ENCODE measurements at regions not wholly inside any gene's neighbourhood (a gene's known extent, or its start where the extent isn't known, plus 50 kb on each side); places are given as distances from the start of the nearest gene placed in this dataset.

GRCh38 chr5:98581112-98581997 lies 192.1 kb upstream of the RGMB start:
- WGBS: 86% methylated on average over 1 of the region's 1 CpG
- DNase-seq (ENCODE audit: extremely low spot score): no peak
- intact Hi-C loops (cut with DNase I): no loop called here
- no peaks in the 10 kb centered on the region for H3K27me3 ChIP-seq
- peaks cover 0 to 11% (median 10%) of the 10 kb centered on the region in 4 donors for H3K4me1 ChIP-seq
- no peak overlapping the region for H3K4me3 ChIP-seq
- no peaks in the 10 kb centered on the region for H3K36me3 ChIP-seq
- no peaks in the 10 kb centered on the region for H3K9me3 ChIP-seq
- H3K27ac ChIP-seq (replicated peaks in 1 of 4): no peak overlapping the region
- TF ChIP-seq EP300 (IDR thresholded peaks at IDR 0.05): no peak
- TF ChIP-seq POLR2A (IDR thresholded peaks at IDR 0.05; ENCODE audit: low read depth): no peak
- TF ChIP-seq POLR2AphosphoS5 (IDR thresholded peaks at IDR 0.05): no peak
- TF ChIP-seq CTCF (IDR thresholded peaks at IDR 0.05): no peak

GRCh38 chr5:98583586-98583985 lies 189.9 kb upstream of the RGMB start:
- Histone ChIP-seq H3K4me1 (peaks cover 0 to 20% (median 17%) of the 10 kb centered on the region in 4 donors), H3K27ac (replicated peaks in 1 of 4) (no peak overlapping the region), H3K9me3 (no peaks in the 10 kb centered on the region), H3K4me3 (no peak overlapping the region), H3K27me3 (no peaks in the 10 kb centered on the region), H3K36me3 (no peaks in the 10 kb centered on the region)
- no peak for DNase-seq (ENCODE audit: extremely low spot score)
- 90% methylated on average over 2 of the region's 2 CpGs for WGBS
- TF ChIP-seq CTCF (IDR thresholded peaks at IDR 0.05): no peak
- intact Hi-C loops (cut with DNase I): no loop called here

- Histone ChIP-seq H3K27me3 (no peaks in the 10 kb centered on the region), H3K4me3 (no peak overlapping the region), H3K27ac (replicated peaks in 1 of 4) (no peak overlapping the region), H3K4me1 (peaks cover 0 to 23% (median 17%) of the 10 kb centered on the region in 4 donors), H3K9me3 (no peaks in the 10 kb centered on the region), H3K36me3 (no peaks in the 10 kb centered on the region)
- WGBS: 63% methylated on average over 3 of the region's 3 CpGs
- TF ChIP-seq POLR2A (IDR thresholded peaks at IDR 0.05; ENCODE audit: low read depth) (no peak), POLR2AphosphoS5 (IDR thresholded peaks at IDR 0.05) (no peak), CTCF (IDR thresholded peaks at IDR 0.05) (no peak), EP300 (IDR thresholded peaks at IDR 0.05) (no peak)
- intact Hi-C loops (cut with DNase I): no loop called here
- DNase-seq (ENCODE audit: extremely low spot score): no peak
Measured at GRCh38 chr5:98585661-98586310, 187.7 kb upstream of the RGMB start.

- TF ChIP-seq POLR2AphosphoS5 (IDR thresholded peaks at IDR 0.05): no peak
- no peak for TF ChIP-seq EP300 (IDR thresholded peaks at IDR 0.05)
- TF ChIP-seq POLR2A (IDR thresholded peaks at IDR 0.05; ENCODE audit: low read depth): no peak
- no peak for TF ChIP-seq CTCF (IDR thresholded peaks at IDR 0.05)
- Histone ChIP-seq H3K27ac (replicated peaks in 1 of 4) (no peak overlapping the region), H3K4me1 (peaks cover 0 to 15% (median 10%) of the 10 kb centered on the region in 4 donors), H3K4me3 (no peak overlapping the region), H3K36me3 (no peaks in the 10 kb centered on the region), H3K27me3 (no peaks in the 10 kb centered on the region), H3K9me3 (no peaks in the 10 kb centered on the region)
- 83% methylated on average over 4 of the region's 4 CpGs for WGBS
- no peak for DNase-seq (ENCODE audit: extremely low spot score)
- intact Hi-C loops (cut with DNase I): no loop called here
Measured at GRCh38 chr5:98586581-98586980, 186.9 kb upstream of the RGMB start.
